D721Med (cell line): ENCODE measurements at regions not wholly inside any gene's neighbourhood (a gene's known extent, or its start where the extent isn't known, plus 50 kb on each side); places are given as distances from the start of the nearest gene placed in this dataset.

Source experiments
- DNase-seq: peaks from one replicate; pipeline ENCODE4 v3.0.0; 2011; ENCODE audit warnings: low spot score; ENCODE audit not compliant: insufficient read length
- FAIRE-seq: peaks from 2 replicates; lab custom pipeline; 2011; peaks lifted over from hg19 to GRCh38; lab: Jason Lieb, UNC
- CTCF ChIP-seq: IDR thresholded peaks from 2 replicates; pipeline ENCODE4 v1.5.1; 2012; ENCODE audit warnings: mild to moderate bottlenecking, control low read depth; ENCODE audit not compliant: insufficient read depth; ENCODE audit errors: missing control alignments

DNA sequence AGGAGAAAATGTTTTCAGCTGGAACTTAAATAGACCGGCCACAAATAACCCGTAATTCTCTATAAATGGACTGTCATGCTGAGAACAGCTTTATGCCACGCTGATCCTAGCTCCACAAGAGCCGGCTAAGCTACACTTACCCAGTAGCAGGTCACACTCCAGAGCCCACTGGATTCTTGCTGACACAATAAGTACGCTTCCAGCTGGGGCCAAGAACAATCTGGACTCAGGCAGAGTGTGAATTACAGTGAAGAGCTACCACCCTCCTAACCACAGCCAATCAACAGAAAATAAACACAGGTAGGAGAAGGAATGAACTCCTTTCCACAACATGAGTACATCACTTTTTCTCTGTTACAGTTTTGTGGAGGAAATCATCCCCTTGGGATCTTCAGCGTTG is 531.3 kb downstream of the GALC start:
- TF ChIP-seq CTCF: no peak
- FAIRE-seq: peak; percentile 44
- DNase-seq: no peak

DNA sequence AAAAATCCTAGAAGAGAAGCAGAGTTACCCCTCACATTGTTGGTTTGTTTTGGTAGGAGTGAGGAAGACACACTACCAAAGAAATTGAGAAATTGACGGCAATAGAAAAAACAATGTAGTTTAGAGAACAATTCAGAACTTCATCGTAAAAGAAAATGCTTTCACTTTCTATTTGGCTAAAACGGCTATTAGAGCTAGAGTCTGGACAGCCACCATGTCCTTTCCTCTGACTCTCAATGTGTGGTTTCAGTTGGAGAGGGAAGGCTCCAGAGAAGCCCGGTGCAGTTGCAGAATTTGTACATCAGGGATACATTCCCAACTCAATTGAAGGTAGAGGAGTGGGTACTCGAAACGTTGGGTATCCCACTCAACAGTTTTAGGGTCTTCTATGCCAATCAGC is 535.3 kb downstream of the GALC start:
- FAIRE-seq (no peak), DNase-seq (no peak)
- TF ChIP-seq CTCF: no peak

DNA sequence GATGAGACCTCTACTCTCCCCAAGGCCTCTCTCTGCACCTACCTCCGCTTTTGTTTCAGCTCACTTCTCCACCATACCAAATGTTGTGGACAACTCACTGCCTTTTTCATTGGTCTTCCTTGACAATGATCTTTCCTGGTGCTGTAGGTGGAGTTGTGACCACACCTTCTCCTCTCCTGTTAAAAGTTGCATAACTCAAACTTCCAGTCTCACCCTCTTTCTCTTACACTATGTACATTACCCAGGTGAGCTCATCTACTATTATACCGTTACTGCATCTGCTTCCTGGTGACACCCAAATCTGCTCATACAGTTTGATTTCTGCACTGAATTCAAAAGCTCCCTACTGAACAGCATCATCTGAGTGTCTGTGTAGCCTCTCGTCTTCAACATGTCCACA is 542.8 kb downstream of the GALC start:
- no peak for FAIRE-seq
- DNase-seq: no peak
- no peak for TF ChIP-seq CTCF

DNA sequence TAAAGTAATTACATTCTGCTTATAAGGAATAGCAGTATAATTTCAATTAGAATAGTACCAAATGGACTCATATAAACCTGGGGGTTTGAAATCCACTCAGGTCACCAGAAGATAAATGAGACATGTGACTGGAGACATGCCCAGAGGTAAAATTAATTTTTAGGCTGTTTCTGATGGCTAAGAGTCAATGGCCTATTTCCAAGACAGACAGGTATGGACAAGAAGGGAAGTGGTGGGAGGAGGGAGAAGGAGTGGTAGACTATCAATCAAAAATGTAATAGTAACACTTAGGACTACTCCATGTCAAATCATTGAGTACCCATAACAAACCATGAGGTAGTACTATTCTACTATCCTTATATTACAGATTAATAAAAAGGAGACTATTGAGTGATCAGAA is 544.0 kb downstream of the GALC start:
- no peak for TF ChIP-seq CTCF
- no peak for FAIRE-seq
- no peak for DNase-seq

DNA sequence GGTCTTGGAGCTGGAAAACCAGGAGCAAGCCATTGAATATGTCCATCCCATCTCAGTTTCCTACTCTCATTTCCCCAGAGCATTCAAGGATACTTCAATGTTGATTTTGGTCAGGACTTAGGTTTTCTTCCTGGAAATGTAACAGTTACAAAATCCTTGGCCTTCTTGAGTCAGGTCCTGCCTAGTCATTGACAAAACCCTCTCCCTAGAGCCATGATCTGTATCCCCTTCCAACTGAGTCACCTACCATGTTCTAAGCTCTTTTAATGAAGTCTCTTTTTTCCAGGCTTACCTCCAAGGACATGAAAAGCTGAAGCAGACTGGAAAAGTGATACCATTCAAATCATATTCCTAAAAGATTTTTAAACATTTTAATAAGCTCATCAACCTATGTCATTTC is 549.2 kb downstream of the GALC start:
- FAIRE-seq: no peak
- no peak for TF ChIP-seq CTCF

GRCh38 chr14:87443039-87443438 is 549.9 kb downstream of the GALC start:
- no peak for TF ChIP-seq CTCF
- FAIRE-seq (no peak), DNase-seq (no peak)

More for the DNA sequence above, 549.2 kb downstream of the GALC start:
- no peak for DNase-seq

DNA sequence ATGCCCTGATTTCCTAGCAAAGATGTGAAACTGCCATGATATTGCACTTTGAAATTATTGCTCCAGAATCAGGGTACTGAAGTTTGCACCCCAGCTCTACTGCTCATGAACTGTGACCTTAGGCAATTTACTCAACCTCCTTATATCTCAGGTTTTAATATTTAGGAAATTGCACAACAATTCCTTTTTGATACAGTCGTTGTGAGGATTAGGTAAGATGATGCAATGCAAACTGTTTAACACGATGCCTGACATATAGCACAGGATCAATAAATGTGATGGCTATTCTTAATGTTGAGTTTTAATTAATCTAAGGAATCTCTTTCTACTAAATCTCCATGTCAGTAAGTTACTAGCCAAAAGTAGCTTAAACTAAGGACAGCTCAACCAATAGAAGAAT is 555.8 kb downstream of the GALC start:
- no peak for TF ChIP-seq CTCF
- no peak for FAIRE-seq
- no peak for DNase-seq
